Loucy (cell line): ENCODE measurements at regions not wholly inside any gene's neighbourhood (a gene's known extent, or its start where the extent isn't known, plus 50 kb on each side); places are given as distances from the start of the nearest gene placed in this dataset.

Experiments used
- EZH2phosphoT487 ChIP-seq: fragments of 200-600 bp; IDR thresholded peaks from 2 replicates; pipeline ENCODE4 v1.6.1; 2018; ENCODE audit warnings: antibody characterized with exemption, mild to moderate bottlenecking, moderate library complexity, borderline replicate concordance
- TF ChIP-seq, protein P1 (sequence below): fragments of 200-600 bp; sonication (generic); conservative IDR thresholded peaks from 2 replicates; pipeline ENCODE4 v1.5.1; 2014; ENCODE audit warnings: mild to moderate bottlenecking, antibody characterized with exemption, low read length

DNA sequence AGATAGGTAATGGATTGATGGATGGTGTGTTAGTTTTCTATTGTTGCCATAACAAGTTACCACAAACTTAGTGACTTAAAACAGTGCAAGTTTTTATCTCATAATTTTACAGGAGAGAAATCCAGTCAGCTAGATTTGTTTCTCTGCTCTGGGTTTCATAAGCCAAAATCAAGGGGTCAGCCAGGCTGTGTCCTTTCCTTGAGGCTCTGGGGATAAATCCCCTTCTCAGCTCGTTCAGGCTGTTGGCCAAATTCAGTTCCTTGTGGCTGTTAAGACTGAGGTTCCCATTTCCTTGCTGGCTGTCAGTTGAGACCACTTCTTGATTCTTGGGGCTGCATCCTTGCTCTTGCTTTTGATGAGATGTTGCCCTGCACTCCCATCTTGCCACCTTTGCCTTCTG, 204.9 kb upstream of the CDH13 start:
- TF ChIP-seq, protein P1, sequence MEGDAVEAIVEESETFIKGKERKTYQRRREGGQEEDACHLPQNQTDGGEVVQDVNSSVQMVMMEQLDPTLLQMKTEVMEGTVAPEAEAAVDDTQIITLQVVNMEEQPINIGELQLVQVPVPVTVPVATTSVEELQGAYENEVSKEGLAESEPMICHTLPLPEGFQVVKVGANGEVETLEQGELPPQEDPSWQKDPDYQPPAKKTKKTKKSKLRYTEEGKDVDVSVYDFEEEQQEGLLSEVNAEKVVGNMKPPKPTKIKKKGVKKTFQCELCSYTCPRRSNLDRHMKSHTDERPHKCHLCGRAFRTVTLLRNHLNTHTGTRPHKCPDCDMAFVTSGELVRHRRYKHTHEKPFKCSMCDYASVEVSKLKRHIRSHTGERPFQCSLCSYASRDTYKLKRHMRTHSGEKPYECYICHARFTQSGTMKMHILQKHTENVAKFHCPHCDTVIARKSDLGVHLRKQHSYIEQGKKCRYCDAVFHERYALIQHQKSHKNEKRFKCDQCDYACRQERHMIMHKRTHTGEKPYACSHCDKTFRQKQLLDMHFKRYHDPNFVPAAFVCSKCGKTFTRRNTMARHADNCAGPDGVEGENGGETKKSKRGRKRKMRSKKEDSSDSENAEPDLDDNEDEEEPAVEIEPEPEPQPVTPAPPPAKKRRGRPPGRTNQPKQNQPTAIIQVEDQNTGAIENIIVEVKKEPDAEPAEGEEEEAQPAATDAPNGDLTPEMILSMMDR, result no peak
- TF ChIP-seq EZH2phosphoT487, result no peak
